SKM-1 (cell line): ENCODE measurements at regions not wholly inside any gene's neighbourhood (a gene's known extent, or its start where the extent isn't known, plus 50 kb on each side); places are given as distances from the start of the nearest gene placed in this dataset.
A peak's percentile ranks its signal among the peaks of the same experiment; 100 is the strongest.

ENCODE experiments used
- DNase-seq: peaks from one replicate; lab custom pipeline; 2025; ENCODE audit not compliant: unreplicated experiment; lab: John Stamatoyannopoulos, UW

GRCh38 chr2:217657252-217657651 is 345.5 kb downstream of the TNS1 start:
- no peak for DNase-seq

DNA sequence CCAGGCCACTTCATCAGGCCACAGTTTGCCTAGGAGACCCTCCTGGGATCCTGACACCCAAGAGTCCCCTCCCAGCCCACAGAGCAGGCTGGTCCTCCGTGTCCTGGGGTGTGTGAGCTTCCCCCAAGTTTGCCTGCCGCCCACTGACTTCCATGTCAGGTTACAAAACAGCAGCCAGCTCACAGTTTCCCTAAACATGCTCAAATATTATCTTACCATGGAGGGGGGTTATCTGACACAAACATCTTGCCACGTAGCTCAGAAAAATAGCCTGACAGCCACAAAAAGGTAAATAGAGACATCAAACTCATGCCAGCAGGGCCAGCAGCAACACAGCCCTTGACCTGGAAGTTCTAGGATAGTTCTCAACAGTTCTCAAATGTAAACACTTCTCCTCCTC is 346.5 kb downstream of the TNS1 start:
- DNase-seq: no peak

- no peak for DNase-seq
Observed at GRCh38 chr2:217655651-217656050, 347.1 kb downstream of the TNS1 start.

DNA sequence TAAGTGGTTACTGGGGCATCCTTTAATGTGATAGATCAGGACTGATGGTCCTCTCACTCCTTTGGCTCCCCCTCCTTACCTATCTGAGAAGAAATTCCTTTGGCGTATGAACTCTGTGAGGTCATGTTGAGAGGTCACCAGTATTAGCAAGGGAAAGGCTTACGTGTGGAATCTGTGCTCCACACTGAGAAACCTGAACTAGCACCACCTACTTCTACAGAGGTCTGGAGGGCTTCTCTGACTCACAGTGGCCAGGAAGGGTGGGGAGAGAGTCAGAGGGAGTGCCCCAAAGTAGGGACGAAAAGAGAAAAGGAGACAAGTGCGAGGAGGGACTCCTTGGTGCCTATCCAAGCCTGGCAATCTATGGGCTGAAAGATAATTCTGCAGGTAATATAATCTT is 348.6 kb downstream of the TNS1 start:
- DNase-seq: no peak

DNA sequence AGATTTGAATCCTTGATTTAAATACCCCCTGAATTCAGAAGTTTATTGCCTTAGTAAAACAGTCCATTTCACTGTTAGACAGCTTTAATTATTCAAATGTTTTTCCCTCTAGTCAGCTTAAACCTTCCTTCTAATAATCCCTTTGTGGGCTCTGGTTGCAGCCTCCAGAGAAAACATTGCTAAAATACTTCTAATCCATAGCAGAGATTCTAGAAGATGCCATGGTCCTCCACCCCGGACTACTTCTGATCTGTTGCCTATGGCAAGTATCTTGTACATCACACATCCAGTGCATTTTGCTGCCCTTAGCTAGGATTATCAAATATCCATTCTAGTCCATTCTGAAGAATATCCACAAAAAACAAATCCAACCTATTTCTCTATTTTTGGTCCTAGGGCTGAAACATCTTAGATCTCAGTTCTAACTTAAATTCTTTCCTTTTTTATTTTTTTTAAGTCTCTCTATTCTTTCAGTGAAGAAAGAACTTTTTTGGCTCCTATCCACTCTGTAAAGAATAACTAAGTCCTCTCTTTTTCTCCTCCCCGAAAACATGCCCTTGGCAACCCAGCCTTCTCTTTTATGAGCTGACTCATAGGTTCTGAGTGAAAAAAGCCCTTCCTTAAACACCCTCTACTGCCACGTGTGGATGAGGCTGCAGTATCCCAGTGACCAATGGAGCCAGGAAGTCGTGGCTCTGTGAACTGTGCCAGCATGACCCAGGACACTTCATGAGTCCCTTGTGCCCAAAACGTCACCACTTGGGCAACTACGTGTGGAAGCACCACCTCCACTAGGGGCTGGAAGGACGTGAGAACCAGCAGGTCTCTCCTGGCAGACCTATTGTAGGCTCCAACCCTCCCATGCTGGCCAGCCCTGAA is 349.8 kb downstream of the TNS1 start:
- DNase-seq: no peak

- DNase-seq: peak; percentile 71
Observed at GRCh38 chr2:217650716-217651360, 352.0 kb downstream of the TNS1 start.

DNA sequence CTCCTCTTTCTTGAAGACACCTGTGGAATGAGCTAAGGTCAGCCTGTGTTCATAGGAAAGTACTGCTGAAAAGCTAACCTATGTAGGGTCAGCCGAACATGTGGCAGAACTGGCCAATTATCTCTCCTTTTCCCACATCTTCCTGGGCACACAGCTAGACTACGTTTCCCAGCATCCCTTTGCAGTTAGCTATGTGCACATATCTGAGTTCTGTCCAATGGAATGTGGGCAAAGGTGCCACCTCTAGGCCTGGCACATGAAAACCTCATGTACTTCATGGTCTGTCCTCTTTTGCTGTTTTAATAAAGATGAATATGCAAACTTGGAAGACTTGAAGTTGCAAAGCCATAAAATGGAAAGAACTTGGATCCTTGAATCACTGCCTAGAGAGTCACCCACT is 352.6 kb downstream of the TNS1 start:
- no peak for DNase-seq

DNA sequence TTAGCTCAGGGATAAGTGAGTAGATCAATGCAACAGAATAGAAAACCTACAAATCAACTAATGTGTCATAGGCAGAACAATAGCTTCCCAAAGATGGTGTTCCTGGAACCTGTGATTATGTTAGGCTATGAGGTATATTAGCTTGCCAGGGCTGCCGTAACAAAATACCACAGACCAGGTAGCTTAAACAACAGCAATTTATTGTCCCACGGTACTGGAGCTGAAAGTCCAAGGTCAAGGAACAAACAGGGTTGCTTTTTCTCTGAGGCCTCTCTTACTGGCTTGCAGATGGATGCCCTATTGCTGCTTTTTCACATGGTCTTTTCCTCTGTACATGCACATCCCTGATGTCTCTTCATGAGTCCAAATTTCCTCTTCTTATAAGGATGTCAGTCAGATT is 354.9 kb downstream of the TNS1 start:
- no peak for DNase-seq

- DNase-seq: no peak
Observed at GRCh38 chr2:217647226-217647625, 355.6 kb downstream of the TNS1 start.

GRCh38 chr2:217645896-217646295 is 356.9 kb downstream of the TNS1 start:
- DNase-seq: no peak

- DNase-seq: no peak
Observed at GRCh38 chr2:217643789-217644301, 358.9 kb downstream of the TNS1 start.

DNA sequence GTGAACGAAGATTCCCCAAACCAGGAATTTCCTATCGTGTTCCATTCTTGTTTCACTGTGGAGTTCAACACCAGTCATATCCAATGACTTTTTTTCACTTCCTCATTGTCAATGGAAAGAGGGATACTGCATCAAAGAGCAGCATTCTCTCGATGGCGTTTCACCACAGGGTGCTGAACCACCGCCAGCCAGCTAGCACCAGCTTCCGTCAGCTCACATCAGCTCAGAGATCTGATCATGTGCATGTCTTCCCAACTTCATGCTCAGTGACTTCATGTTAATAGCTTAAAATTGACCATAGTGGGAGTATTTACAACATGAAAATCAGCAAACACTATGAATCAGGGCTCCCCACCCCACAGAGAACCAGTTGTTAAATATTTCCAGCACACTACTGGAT is 359.9 kb downstream of the TNS1 start:
- no peak for DNase-seq

DNA sequence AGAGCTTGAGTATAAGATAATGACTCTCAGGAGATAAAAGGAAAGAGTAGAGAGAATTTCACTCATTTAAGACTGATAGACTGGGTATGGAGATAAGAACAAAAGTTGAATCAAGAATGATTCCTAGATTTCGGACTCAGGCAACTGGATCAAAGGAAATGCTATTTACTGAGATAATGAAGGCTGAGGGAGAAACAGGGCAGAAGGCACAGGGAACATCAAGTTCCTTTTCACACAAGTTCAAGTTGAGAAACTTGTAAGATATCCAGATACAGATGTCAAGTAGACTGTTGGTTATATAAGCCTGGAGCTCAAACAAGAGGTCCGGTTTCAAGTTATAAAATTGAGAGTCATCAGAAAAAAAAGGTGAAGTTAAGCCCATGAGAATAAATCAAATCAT is 360.8 kb downstream of the TNS1 start:
- DNase-seq: no peak

- no peak for DNase-seq
Observed at GRCh38 chr2:217639481-217639880, 363.3 kb downstream of the TNS1 start.

DNA sequence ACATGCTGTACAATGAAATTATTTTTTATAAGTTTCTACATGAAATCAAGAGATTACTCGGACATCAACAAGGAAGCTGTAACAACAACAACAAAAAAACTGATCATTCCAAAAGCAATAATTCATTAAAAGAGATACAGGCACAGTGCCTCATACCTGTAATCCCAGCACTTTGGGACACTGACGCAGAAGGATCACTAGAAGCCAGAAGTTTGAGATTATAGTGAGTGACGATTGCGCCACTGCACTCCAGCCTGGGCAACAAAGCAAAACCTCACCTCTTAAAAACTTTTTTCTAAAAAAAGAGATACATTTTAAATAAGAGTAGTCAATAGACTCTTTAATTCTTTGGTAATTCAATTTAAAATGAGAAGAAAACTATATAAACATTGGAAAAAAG is 364.3 kb downstream of the TNS1 start:
- no peak for DNase-seq

- no peak for DNase-seq
Observed at GRCh38 chr2:217638031-217638430, 364.8 kb downstream of the TNS1 start.

DNA sequence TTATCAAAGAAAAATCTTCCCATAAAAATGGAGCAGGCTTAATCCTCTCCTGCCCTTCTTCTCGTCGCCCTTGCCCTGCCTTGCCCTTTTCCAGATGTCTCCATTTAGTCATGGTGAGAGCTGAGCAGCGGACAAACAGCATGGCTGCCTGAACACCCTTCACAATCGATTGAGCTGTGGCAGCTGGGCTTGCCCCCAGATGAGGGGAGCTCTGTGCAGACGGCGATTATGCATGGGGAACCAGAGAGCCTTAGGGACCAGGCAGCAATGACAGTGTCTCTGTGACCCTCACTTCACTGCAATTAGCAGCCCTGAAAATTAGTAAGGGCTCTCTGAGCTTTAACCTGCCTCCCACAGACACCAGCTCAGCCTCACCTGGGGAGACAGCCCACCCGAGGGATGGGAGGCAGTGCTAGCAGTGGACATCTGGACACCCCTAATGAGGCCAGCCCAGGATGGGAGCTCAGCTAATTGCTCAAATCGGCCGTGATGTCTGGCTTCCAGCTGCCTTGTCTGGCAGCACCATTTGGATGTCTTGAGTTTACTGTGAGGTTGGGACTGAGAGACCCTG is 365.7 kb downstream of the TNS1 start:
- DNase-seq: no peak

DNA sequence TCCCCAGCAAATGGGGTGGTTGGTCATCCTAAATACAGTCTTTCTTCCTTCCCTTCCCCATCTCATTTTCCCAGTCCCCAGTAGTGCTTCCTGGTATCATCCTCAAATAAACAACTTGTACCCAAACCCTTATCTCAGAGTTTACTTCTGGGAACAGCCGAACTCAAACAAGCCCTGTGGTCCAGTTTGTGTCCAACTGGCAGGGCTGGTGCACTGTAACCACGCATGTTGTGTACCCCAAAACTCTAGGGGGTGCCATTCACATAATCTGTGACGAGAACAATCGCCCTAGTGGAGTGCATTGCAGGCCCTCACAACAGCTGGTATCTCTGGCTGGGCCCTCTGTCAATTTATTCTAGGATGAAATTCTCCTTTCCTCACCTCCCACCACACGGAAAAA is 366.2 kb downstream of the TNS1 start:
- no peak for DNase-seq

GRCh38 chr2:217634871-217635270 is 367.9 kb downstream of the TNS1 start:
- no peak for DNase-seq

DNA sequence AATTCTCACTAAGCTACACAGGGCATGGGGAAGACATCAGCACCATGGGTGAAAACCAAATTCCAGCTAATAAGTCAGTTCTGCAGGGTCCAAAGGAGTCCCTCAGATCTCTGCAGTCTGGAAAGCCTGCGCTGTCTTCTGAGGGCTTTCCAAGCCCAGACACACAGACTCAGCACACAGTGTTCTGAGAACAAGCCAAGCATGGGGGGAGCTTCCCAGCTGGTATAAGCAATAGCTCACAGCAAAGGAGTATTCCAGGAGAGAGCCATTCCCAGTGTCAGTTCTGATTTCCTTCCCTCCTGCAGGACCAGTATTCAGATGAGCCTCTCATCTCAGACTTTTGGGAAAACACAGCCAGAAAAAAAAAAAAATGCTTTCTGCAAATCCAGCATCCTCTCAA is 370.8 kb downstream of the TNS1 start:
- DNase-seq: no peak

DNA sequence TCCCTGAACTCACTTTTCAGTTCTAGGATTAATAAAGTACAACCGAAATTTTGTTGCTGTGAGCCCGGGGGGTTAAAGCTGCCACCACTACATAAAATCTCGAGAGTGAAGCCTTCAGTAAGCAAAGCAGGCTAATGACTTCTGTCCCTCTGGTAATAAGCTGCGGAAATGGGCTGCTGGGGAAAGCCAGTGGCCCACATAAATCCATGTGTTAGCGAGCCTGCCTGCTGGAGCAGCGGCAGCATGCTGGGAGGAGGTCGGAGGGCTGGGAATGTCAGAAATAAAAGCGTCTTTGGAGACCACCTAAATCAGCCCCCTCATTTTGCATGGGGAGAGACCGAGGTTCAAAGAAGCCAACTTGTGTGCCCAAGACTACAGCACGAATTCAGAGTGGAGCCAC is 371.7 kb downstream of the TNS1 start:
- DNase-seq: no peak

GRCh38 chr2:217629347-217629746 is 373.4 kb downstream of the TNS1 start:
- no peak for DNase-seq
